ENCODE measurements at regions not wholly inside any gene's neighbourhood (a gene's known extent, or its start where the extent isn't known, plus 50 kb on each side); places are given as distances from the start of the nearest gene placed in this dataset.
A peak's percentile ranks its signal among the peaks of the same experiment; 100 is the strongest.

DNA sequence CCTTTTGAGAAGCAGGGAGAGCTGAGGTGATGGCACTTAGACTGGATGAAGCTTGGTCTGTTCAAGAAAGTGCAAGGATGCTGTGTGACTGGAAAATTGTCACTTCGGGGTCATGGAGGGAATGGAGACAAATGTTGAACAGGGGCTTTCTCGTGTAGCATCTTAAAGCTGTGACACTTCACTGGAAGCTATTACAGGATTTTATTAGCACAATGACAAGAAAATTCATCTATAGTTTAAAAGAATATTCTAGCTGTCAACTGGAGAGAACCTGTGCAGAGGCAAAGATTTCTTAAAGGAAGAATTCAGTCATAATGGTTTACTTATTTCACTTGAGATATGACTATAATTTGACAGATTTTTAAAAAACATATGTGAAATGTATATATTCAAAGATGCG lies 963.9 kb upstream of the ZEB2 start:
- no peak for DNase-seq

DNA sequence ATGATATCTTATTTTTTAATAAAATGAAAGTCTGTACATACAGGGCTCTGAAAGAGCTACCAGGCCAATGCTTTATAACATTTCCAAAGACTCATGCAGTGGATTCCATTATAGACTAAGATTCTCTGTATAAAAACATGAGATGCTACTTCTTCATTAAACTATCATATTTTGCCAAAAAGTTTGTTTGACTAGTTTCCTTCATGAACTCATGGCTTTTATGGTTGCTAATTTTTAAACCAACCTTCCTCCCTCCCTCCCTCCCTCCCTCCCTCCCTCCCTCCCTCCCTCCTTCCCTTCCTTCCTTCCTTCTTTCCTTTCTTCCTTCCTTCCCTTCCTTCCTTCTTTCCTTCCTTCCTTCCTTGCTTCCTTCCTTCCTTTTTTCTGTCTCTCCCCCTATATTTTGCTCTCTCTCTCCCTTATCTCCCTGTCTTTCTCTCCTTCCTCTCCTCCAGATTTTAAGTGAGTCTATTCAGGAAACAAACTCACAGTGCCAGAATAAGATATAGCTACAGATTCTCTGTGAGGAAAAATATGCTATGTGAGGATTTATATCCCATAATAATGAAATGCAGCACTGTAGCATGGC lies 961.5 kb upstream of the ZEB2 start:
- DNase-seq, result no peak

DNA sequence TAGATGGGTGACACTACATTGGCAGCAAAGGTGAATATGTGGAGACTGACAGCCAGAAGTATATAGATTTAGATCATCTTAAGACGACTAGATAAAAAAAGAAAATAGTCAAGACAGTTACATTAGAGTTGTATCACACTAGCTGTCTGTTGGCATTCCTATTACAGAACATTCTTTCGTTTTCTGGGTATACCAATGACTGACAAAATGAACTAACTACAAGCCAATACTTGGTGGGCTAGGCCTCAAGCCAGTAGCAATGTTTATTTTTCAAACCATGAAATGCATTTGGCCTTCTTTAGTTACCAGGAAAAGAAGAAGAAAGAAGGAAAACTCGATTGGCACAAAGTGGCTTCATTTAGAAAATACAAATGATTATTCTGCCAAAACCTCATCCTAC lies 944.9 kb upstream of the ZEB2 start:
- DNase-seq, result no peak

DNA sequence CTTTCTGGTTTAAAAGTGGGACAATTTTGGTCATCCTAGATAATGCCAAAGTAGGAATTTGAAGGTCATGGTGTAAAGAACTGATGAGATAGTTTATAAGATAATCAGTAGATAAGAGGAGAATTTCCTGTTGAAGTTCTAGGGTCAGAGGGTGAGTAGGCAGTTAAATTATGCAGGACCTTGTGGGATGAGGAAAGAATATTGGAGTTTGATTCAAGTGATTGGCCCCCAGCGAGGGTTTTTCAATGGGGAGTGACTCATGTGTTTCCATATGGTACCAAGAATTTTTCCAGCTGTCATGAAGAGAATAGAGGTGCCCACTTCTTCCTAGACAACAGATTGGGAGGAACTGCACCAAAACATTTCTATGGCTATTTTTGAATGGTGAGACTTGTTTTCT lies 940.2 kb upstream of the ZEB2 start:
- no peak for DNase-seq

DNA sequence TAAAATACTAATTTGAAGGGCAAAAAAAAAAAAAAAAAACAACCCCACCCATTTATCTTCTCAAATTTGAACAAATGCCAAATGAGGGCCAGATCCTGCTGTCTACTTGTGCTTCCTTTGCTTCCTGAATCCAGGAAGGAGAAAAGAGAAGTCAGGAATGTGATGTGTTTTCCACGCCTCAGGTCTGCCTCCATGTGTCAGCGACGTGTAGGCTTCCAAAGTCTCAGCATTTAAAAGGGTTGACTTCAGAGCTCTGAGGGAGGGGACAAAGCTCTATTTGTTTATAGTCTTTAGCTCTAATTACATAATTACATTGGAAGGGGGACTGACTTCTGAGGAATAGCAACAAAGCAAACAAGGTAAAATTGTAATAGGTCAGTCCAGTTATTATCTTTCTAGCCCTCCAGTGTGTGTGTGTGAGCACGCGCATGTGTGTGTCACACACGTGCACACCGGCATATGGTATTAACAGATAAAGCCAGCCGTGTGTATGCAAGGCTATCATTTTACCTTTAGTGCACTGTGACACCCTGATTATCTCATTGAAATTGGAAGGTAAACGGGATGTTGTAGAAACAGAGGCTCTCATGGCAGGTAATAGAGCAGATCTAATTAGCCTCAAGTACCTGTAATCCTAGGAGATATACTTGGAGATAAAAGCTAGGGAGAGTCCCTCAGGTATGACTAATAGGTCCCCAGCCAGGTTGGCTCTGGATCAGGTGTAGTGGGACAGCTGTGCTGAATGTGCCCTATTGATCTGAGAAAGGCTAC lies 911.4 kb upstream of the ZEB2 start:
- DNase-seq, result peak; percentile 100

DNA sequence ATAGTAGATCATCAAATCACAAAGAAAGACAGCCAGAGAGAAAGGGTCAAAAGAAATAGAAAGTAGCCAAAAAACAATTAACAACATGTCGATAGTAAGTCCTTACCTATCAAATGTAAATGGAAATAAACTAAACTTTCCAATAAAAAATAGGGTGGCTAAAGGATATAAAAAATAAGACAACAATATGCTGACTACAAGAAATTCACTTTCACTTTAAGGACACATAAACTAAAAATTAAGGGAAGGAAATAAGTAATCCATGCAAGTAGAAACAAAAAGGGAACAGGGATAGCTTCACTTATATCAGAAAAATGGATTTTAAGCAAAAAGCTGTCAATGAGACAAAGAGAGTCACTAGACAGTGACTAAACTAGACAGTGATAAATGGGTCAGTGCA lies 903.9 kb upstream of the ZEB2 start:
- DNase-seq, result no peak

DNA sequence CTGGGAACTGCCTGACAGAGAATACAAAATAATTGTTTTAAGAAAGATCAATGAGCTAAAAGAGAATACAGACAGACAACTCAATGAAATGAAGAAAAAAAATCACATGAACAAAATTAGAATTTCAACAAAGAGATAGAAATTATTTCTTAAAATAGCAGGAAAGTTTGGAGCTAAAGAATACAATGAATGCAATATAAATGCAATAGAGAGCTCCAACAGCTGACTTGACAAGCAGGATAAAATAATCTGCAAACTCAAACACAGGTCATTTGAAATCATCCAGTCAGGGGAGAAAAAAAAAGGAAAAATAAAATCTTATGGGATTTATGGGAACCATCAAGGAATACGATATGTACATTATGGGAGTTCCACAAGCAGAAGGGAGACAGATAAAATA lies 902.7 kb upstream of the ZEB2 start:
- DNase-seq, result no peak

DNA sequence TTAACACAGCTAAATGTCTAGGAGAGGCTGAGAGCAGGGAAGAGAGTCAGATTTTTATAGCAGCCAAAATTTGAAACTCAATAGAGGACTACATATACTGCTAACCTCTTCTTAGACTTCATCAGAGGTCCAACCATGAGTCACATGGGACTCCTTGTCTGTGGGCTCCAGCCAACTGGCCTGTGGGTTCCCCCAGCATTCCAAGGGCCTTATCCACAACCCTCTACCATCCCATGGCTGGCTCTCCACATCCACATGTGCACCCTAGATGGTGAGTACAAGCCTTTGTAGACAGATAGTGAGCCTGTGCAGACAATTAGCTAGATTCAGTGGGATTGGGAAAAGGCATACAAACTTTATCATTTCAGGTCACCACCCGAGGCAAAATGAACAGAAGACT lies 901.9 kb upstream of the ZEB2 start:
- DNase-seq, result no peak

DNA sequence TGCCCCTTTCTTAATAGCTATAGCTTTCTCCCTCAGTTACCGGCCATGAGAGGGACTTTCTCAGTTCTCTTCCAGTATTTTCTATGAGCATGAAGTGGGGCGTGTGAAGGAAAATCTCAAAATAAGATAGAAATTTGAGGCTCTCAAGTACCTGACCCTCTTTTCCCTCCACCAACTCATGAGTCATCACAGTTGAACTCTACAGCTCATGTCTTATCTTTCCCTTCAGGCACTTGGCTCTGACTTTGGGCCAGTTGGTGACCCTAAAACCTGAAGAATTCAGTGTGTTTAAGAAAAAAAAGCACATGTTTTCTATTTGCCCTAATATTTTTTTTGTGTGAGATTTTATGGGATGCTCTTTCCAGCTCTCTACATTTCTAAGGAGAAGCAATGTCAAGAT lies 896.7 kb upstream of the ZEB2 start:
- no peak for DNase-seq

DNA sequence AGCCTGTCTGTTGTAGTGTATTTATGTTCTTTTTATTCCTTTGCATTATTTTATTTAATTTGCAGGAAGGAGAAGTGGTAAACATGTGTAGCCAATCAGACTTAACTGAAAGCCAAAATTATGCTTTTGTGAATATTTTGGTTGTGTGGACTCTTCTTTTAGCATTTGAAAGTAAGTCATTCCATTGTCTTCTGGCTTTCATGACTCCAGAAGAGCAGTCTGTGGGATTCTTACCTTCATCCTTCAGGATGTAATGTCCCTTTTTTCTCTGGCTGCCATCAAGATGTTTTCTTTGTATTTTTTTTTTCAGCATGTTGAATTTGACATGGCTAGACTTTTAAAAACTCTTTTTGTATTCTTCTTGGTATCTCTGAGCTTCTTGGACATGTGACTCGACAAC lies 895.2 kb upstream of the ZEB2 start:
- no peak for DNase-seq

DNA sequence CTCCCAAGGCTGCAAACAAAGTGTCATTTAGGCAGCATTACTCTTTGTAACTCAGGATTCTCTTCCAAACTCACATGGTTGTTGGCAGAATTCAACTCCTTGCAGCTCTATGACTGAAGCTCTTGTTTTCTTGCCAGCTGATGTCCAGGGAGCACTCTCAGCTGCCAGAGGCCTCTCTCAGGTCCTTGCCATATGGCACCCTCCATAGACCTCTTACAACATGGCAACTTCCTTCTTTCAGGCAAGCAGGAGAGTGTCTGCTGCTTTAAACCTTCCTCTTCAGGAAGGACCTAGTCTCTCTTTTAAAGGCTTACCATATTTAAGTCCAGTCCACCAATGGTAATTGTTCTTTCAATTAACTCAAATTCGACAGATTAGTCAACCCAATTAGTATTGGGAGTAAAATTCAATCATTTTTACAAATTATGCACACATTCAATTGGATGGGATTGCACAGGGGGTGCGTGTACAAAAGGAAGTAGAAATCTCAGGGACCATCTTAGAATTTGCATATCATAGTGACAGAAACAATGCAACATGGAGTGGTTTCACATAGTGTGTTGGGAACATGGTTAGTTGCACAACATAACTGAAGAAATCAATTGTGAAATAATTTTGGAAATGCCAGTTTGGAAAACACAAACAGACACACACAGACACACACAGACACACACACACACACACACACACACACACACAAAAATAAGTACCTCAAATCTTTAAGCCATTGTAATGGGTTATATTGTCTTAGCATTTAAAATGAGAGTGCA lies 893.5 kb upstream of the ZEB2 start:
- no peak for DNase-seq

DNA sequence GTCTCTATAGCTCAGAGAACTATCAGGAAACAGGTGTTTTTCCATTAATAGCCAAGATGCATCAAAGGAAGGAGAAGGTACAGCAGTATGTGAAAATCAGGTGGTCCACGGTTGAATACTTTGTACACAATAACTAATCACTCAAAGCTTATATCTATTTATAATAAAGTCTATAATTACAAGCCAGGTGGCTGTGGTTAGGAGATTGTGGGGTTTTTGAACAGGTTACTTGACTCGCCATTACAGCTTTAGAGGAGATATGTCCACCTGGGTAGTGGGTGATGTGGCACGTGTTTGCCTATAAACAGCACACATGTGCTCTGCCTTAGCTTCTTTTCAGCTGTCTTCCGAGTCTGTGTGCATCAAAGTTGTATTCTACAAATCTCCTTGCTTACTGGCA lies 892.2 kb upstream of the ZEB2 start:
- DNase-seq, result peak; percentile 74

DNA sequence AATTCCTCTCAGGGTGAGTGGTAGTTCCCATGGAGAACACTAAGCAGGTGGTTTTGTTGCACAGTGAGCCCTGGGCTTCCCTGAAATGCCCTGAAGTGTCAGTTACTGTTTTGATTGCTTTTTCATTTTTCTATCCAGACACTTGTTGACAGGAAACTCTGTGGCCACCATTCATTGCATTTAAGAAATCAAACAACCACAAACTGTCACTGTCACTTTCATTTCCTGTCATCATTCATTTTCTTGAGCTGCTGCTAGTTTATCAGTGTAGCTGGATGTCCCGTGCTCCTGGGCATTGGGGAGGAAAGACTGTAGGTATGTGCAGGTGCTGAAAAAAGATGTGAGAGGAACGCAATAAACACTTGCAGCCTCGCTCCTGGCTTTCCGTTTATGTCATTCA lies 891.6 kb upstream of the ZEB2 start:
- DNase-seq, result peak; percentile 48

DNA sequence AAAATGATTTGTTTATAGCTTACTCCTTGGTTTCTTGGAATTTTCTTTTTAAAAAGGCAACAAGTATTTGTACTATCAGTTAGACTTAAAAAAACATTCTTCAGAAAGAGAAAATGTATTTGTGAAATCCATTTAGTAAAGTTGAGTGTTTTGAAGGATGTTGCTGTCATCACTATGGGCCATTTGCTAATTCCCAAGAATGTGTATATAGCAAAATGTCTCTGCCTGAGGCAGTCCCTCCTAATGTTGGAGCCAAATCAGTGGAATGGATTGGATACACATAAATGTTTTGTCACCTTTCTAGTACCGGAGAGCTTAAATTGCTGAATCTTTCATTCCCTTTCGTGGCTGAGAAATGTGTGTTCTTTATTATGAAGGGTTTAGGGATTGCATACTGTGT lies 890.2 kb upstream of the ZEB2 start:
- DNase-seq, result no peak

DNA sequence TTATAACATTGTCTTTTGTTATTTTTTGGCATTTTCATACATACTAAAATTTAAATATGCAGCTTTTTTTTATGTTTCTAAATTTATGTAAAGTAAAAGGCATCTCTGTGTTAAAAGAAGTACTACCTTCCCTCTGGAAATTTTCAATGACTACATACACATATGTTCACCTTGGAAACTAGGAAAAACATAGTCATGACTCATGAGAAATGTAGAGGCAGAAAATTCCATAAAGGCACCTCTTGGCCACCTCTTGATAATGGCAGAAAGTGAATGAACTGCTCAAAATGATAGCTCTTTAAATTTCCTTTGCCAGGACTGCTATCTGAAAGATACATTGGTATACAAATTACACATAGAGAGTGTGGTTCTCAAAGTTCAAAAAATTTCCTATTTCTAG lies 889.1 kb upstream of the ZEB2 start:
- DNase-seq, result no peak

DNA sequence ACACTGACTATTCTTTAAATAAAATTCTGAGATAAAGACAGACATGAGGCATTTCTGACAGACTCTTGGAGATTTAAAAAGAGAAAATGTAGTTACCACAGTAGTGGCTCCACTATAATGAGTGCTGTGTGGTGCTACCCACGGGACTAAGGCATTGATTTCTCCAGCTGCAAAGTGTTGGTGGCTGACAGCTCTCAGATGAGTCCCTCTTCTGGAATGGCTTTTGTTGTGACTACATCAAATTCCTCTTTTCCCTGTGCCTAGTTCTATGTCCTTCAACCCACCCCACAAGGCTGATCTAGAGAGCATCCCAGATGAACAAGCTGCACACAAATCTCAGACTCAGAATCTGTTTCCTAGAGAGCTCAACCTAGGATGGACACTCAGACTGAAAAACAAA lies 884.8 kb upstream of the ZEB2 start:
- no peak for DNase-seq

DNA sequence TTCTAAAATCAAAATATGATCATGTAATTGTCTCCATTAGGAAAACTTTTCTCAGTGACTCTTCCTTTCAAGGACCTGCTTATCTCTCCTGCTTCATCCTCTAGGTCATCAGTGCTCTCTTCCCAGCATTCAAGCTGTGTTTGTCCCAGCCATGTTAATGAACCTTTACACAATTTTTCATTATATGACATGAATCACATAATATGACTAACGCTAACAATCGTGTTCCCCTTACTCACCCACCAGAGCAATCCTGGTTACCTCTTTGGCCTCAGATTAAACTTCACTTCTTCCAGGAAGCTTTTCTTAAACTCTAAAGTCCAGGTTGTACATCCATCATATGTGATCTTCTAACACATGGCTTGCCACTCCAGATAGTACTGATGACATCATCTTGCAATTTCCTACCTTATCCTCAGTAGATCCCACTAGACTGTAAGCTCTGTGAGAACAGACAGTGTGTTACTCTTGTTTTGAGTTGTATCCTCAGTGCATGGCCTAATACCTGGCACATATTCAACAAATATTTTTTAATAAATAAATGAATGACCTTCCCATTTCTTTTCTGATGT lies 882.9 kb upstream of the ZEB2 start:
- no peak for DNase-seq

DNA sequence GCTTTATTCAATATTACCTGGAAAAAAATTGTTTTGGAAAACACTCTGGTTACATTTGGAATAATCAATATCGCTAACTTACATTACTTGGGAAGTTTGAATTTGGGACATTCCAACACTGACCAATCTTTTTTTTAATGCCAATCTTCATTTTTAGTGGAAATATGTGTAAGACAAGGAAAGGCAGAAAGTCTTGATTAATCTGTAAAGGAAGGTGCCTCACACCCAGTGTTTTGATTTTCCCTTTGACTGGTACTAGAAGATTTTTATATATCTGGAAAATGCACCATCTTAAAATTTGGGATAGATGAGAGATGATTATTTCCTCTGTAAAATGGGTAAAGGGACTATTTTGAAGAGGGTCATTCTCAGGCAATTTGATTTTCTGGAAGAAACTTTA lies 879.2 kb upstream of the ZEB2 start:
- no peak for DNase-seq

DNA sequence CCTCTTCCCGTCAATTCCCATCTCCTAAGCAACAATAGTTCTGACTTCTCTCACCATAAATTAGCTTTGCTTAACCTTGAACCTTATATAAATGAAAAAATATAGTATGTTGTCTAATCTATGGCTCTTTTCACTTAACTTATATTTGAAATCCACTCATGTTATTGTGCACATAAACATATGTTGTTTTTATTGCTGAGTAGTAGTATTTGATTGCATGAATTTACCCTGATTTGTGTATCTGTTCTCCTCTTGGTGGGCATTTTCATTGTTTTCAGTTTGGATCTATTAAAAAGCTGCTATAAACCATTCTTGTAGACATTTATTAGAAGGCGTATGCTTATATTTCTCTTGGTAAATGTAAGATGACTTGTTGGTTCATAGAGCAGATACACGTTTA lies 874.3 kb upstream of the ZEB2 start:
- DNase-seq, result no peak

DNA sequence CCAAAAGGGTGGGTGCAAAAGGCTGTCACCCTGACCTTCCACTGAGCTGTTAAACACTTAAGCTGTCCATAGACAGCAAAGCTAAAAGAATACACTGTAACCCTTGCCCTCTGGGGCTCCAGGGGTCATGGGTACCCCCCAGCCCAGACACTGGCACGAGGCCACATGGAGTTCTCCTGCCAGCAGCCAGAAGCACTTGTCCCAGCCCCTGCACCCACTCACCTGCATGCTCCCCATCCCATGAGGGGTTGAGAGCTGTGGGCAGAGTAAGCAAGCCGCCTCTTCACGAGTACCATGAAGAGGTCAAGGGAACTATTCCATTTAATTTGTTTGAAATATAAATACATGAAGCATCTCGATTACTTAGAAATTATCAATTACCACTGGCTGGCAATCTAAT lies 867.1 kb upstream of the ZEB2 start:
- DNase-seq, result no peak

DNA sequence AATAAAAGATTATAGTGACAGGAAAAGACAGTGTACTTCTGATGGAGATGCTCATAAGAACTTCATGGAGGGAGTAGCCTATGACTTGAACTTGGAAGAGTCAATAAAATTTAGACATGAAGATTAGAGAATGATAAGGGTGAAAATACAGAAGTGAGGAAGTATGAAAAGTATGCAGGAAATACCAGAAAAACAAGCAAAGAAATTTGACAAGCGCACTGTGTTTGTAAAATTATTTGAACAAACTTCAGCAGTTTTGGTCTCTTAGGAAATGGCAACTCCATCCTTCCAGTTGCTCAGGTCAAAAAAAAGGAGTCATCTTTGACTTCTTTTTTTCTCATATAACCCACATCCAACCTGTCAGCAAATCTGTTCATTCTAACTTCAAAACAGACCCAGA lies 864.0 kb upstream of the ZEB2 start:
- no peak for DNase-seq

DNA sequence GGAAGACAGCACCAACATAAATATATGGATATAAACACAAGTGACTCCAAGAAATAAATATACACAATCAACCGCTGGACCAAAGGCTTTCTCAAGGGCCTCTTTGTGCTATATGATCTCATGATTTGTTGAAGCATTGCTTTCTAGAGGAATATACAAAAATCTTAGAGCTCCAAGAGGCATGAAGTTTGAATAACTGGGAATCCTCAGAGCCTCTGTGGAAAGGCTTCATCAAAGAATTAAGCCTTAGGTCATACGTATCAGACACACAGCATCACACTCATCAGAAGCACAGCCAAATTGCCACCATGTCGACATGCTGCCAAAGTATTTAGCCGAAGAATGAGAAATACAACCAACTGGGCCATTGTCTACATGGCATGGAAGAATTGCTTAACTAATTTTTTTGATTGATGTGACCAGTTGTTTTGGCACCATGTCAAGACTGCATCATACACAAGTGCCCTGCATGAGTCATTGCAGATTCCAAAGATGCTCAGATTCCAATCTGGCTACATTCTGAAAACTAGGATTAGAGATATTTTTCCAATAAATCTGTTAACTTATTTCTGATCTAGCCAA lies 860.6 kb upstream of the ZEB2 start:
- DNase-seq, result no peak

DNA sequence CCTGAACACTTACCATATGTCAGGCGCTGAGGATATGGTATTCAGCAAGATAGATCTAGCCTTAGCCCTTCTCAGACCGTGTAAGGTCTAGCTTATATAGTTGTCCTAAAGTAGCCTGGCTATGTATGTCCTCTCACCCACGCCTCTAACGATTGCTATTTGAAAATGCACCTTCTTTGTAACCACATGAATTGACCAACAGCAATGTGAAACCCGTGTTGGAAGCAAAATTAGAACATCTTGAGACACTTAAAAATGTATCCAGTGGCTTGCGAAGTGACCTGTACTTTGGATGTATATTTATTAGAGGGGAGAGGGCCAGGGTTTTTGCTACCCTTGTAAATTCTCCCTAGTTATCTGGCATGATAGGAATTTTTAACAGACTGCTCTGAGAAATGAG lies 860.0 kb upstream of the ZEB2 start:
- no peak for DNase-seq

DNA sequence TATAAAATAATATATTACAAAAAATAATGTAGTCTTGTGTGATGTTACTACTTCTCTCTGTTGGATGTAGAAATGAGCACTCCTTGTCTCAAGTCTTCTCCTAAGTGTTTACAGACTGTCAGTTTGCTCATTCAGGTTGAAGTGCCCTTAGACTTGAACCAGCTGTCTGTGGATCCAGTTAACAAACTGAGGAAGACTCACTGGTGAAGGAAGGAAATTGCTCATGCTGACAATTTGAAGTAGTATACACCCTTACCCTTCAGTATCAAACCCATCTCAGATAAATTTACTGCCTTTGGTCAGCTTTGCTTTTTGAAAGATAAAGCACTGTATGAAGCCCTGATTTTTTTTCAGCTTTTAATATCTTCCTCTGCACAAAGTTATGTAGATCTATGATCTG lies 854.2 kb upstream of the ZEB2 start:
- DNase-seq, result no peak

Data from NCI-H1105 treated with DMSO at 0.1 percent for 48 hours (cell line).